Breast epithelium (tissue), 4 donors: ENCODE measurements at regions not wholly inside any gene's neighbourhood (a gene's known extent, or its start where the extent isn't known, plus 50 kb on each side); places are given as distances from the start of the nearest gene placed in this dataset.

Experiments
- DNase-seq, 2 donors: peaks; one replicate each; pipeline ENCODE4 v3.0.0-alpha.2; 2019; ENCODE audit warnings: low spot score in 2 of 2
- H3K27ac ChIP-seq, 2 donors: fragments of 200-600 bp; sonication (generic) in 1 of 2; one replicate each; pipeline ENCODE4 v1.5.1; 2016 to 2019; ENCODE audit warnings: mild to moderate bottlenecking in 1 of 2
- H3K27me3 ChIP-seq, 2 donors: fragments of 200-600 bp; sonication (generic) in 1 of 2; one replicate each; pipeline versions ENCODE4 v1.5.1 to v1.6.0; 2017 to 2019; ENCODE audit warnings: control low read depth in 1 of 2, mild to moderate bottlenecking in 1 of 2
- H3K36me3 ChIP-seq: fragments of 200-600 bp; one replicate; pipeline ENCODE4 v1.5.1; 2019
- H3K4me1 ChIP-seq, 2 donors: fragments of 200-600 bp; sonication (generic); one replicate each; pipeline ENCODE4 v1.5.1; 2016 to 2019; ENCODE audit warnings: control low read depth in 1 of 2
- H3K4me3 ChIP-seq, 3 donors: fragments of 200-600 bp; sonication (generic); 1 replicate in 2 of 3; 2 replicates in 1 of 3; pipeline ENCODE4 v1.5.1; 2016 to 2019; ENCODE audit warnings: mild to moderate bottlenecking in 3 of 3, moderate library complexity in 2 of 3
- H3K9me3 ChIP-seq, 2 donors: fragments of 200-600 bp; sonication (generic) in 1 of 2; one replicate each; pipeline ENCODE4 v1.5.1; 2016 to 2019; ENCODE audit warnings: control low read depth in 1 of 2
- POLR2A ChIP-seq: fragments of 450-650 bp; IDR thresholded peaks from one replicate; pipeline ENCODE4 v1.6.1; 2016; ENCODE audit warnings: antibody characterized with exemption, mild to moderate bottlenecking, moderate library complexity
- POLR2AphosphoS5 ChIP-seq, 3 donors: sonication (generic); formaldehyde crosslinking; IDR thresholded peaks; one replicate each; pipeline ENCODE4 v1.6.1; 2017; ENCODE audit warnings: antibody characterized with exemption in 3 of 3
- intact Hi-C: fragments of 100-400 bp; cut with DNase I; formaldehyde crosslinking; loops from one replicate; pipeline ENCODE4 v1.15.1; 2023; ENCODE audit warnings: low total_unique reads
- TF ChIP-seq, protein P1 (sequence below), 3 donors: fragments of 450-650 bp; IDR thresholded peaks; one replicate each; pipeline ENCODE4 v1.5.1; 2016 to 2017; ENCODE audit warnings: antibody characterized with exemption in 3 of 3, mild to moderate bottlenecking in 3 of 3, moderate library complexity in 3 of 3

DNA sequence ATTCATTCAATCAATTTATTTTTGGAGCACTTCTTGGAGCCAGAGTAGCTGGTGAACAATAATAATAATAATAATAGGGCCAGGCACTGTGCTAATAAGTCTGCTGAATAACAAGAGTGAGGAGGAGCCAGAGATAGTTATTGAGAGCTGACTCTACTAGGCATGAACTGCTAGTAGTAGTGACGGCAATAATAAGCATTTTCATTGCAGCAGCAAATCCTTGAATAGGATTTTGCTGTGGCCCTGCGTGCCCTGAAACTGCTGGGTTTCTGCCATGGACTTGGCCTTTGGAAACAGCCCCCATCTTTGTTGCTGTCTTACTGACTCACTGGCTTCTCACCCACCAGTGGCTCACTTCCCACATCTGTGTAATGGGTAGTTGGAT, 545.9 kb downstream of the MIAT start:
- TF ChIP-seq, protein P1, sequence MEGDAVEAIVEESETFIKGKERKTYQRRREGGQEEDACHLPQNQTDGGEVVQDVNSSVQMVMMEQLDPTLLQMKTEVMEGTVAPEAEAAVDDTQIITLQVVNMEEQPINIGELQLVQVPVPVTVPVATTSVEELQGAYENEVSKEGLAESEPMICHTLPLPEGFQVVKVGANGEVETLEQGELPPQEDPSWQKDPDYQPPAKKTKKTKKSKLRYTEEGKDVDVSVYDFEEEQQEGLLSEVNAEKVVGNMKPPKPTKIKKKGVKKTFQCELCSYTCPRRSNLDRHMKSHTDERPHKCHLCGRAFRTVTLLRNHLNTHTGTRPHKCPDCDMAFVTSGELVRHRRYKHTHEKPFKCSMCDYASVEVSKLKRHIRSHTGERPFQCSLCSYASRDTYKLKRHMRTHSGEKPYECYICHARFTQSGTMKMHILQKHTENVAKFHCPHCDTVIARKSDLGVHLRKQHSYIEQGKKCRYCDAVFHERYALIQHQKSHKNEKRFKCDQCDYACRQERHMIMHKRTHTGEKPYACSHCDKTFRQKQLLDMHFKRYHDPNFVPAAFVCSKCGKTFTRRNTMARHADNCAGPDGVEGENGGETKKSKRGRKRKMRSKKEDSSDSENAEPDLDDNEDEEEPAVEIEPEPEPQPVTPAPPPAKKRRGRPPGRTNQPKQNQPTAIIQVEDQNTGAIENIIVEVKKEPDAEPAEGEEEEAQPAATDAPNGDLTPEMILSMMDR (IDR thresholded peaks at IDR 0.05) = no peak
- TF ChIP-seq POLR2AphosphoS5 (IDR thresholded peaks at IDR 0.05) = no peak
- no peak for TF ChIP-seq POLR2A
- Histone ChIP-seq H3K4me1 (peaks cover 0 to 5% of the 10 kb centered on the region in 2 donors), H3K9me3 (no peaks in the 10 kb centered on the region), H3K36me3 (no peaks in the 10 kb centered on the region), H3K27ac (no peak overlapping the region), H3K4me3 (no peak overlapping the region), H3K27me3 (peaks cover 0 to 9% of the 10 kb centered on the region in 2 donors)
- intact Hi-C loops = no loop called here
- DNase-seq = no peak

DNA sequence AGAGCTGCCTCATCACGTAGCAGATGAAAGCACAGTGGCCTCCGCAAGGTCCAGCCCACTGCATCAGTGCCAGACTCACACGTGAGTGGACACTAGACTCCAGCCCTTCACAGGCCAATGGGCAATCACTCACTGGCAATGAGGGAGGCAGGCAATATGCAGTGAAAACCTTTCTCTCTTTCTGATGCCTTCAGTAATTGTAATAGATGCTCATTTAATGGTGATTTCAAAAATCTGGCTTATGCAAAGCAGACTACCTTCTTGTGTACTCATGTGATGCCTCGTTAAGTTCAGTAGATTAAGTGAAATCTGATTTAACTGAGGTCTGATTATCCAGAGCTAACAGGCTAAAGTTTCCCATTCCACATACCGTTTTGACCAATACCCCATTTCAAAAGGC, 546.9 kb downstream of the MIAT start:
- Histone ChIP-seq H3K27me3 (peaks cover 0 to 9% of the 10 kb centered on the region in 2 donors), H3K27ac (no peak overlapping the region), H3K9me3 (no peaks in the 10 kb centered on the region), H3K4me1 (peaks cover 0 to 5% of the 10 kb centered on the region in 2 donors), H3K4me3 (no peak overlapping the region), H3K36me3 (no peaks in the 10 kb centered on the region)
- TF ChIP-seq POLR2A (no peak), POLR2AphosphoS5 (IDR thresholded peaks at IDR 0.05) (no peak)
- TF ChIP-seq, protein P1 (IDR thresholded peaks at IDR 0.05) = no peak
- DNase-seq = no peak
- intact Hi-C loops = no loop called here

DNA sequence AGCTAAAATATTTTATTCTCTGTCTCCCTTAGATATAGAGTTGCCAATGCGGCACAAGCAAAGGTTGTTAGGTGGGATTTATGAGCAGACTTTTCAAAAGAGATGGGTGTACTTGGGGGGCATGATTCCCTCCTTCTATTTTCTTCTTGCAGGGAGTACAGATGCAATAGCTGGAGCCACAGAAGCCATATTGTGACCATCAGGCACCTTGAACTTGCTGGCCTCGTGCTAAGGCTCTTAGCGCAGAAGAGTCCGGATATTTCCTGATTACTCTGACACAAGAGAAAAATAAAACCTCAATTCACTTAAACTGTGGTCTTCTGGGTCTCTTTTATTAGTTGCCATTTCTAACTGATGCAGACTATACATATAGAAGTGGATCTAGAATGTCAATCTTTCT, 547.4 kb downstream of the MIAT start:
- no peak for DNase-seq
- Histone ChIP-seq H3K27me3 (peaks cover 0 to 9% of the 10 kb centered on the region in 2 donors), H3K36me3 (no peaks in the 10 kb centered on the region), H3K4me3 (no peak overlapping the region), H3K9me3 (no peaks in the 10 kb centered on the region), H3K4me1 (peaks cover 0 to 5% of the 10 kb centered on the region in 2 donors), H3K27ac (no peak overlapping the region)
- intact Hi-C loops = no loop called here
- TF ChIP-seq POLR2AphosphoS5 (IDR thresholded peaks at IDR 0.05) (no peak), POLR2A (no peak)
- TF ChIP-seq, protein P1 (IDR thresholded peaks at IDR 0.05) = no peak

GRCh38 chr22:27205492-27206373, 548.3 kb downstream of the MIAT start:
- no peaks in the 10 kb centered on the region for H3K36me3 ChIP-seq

More at GRCh38 chr22:27205492-27206373, 548.3 kb downstream of the MIAT start:
- Histone ChIP-seq H3K27ac (no peak overlapping the region), H3K9me3 (no peaks in the 10 kb centered on the region), H3K27me3 (peaks cover 0 to 9% of the 10 kb centered on the region in 2 donors), H3K4me3 (no peak overlapping the region), H3K4me1 (peaks cover 0 to 5% of the 10 kb centered on the region in 2 donors)
- no peak for TF ChIP-seq POLR2A
- TF ChIP-seq, protein P1 (IDR thresholded peaks at IDR 0.05) = no peak
- no peak for TF ChIP-seq POLR2AphosphoS5 (IDR thresholded peaks at IDR 0.05)
- DNase-seq = no peak
- intact Hi-C loops = no loop called here
